ENCODE measurements at regions not wholly inside any gene's neighbourhood (a gene's known extent, or its start where the extent isn't known, plus 50 kb on each side); places are given as distances from the start of the nearest gene placed in this dataset.
A peak's percentile ranks its signal among the peaks of the same experiment; 100 is the strongest.

- Histone ChIP-seq H2AFZ (0 out of 2 replicates have a peak overlapping the region, but pooled peaks have one; percentile 28), H3K4me2 (no peak overlapping the region), H3K4me3 (no peak overlapping the region), H3K27ac (ENCODE audit: low read depth) (no peak overlapping the region), H3K27me3 (ENCODE audit: insufficient read depth) (no peaks in the 10 kb centered on the region), H3K79me2 (replicated peaks; ENCODE audit: insufficient read depth) (no peaks in the 10 kb centered on the region), H3F3A (replicated peaks; ENCODE audit: low read depth) (no peaks in the 10 kb centered on the region), H3K4me1 (ENCODE audit: insufficient read depth) (no peaks in the 10 kb centered on the region), H3K9me2 (ENCODE audit: insufficient read depth) (0 out of 2 replicates have a peak, but pooled peaks cover 6% of the 10 kb centered on the region), H4K20me1 (replicated peaks; ENCODE audit: insufficient read depth) (no peaks in the 10 kb centered on the region), H3K36me3 (ENCODE audit: insufficient read depth) (no peaks in the 10 kb centered on the region)
- Mint-ChIP-seq H3K36me3 (ENCODE audit: low read depth) (no peaks in the 10 kb centered on the region), H3K27ac (no peak overlapping the region), H3K4me3 (no peak overlapping the region), H3K4me1 (peaks cover 9% of the 10 kb centered on the region; the same call in 1 of the 3 replicates), H3K27me3 (ENCODE audit: insufficient read depth, low read depth, poor library complexity) (peaks cover 1% of the 10 kb centered on the region), H3K9me3 (no peaks in the 10 kb centered on the region; the same call in 2 of the 3 replicates)
- ATAC-seq: no peak
- TF ChIP-seq STAT1 (IDR thresholded peaks at IDR 0.05; ENCODE audit: unreplicated experiment) (no peak), CTCF (conservative IDR thresholded peaks at IDR 0.05; ENCODE audit: low read depth in 2 of 2) (no peak), ZNF462 (CRISPR knock-in tag; IDR thresholded peaks at IDR 0.05) (no peak), JUNB (IDR thresholded peaks at IDR 0.05; ENCODE audit: unreplicated experiment) (no peak), ZNF331 (CRISPR knock-in tag; IDR thresholded peaks at IDR 0.05; ENCODE audit: low read depth) (no peak), CREB1 (CRISPR knock-in tag; IDR thresholded peaks at IDR 0.05; ENCODE audit: low read depth) (no peak), ZNF114 (CRISPR knock-in tag; IDR thresholded peaks at IDR 0.05) (no peak), EZH2phosphoT487 (IDR thresholded peaks at IDR 0.05; ENCODE audit: unreplicated experiment) (no peak), NANOG (IDR thresholded peaks at IDR 0.05; ENCODE audit: borderline replicate concordance) (no peak), ETS1 (IDR thresholded peaks at IDR 0.05) (no peak), EZH2 (IDR thresholded peaks at IDR 0.05; ENCODE audit: low read depth, unreplicated experiment) (no peak), REST (IDR thresholded peaks at IDR 0.05; ENCODE audit: unreplicated experiment) (no peak), POLR2AphosphoS5 (IDR thresholded peaks at IDR 0.05; ENCODE audit: low read depth) (no peak)
- no peak for DNase-seq (ENCODE audit: low spot score)
Measured at GRCh38 chr11:15758857-15759465, 597.4 kb downstream of the SOX6 start.
